A549 (cell line): ENCODE measurements at regions not wholly inside any gene's neighbourhood (a gene's known extent, or its start where the extent isn't known, plus 50 kb on each side); places are given as distances from the start of the nearest gene placed in this dataset.

Source experiments
- ATAC-seq, 2 experiments: fragments of 200-7000 bp in 1 of 2; fragments of >200 bp in 1 of 2; cut with Nextera tagmentation in 1 of 2; cut with Tn5 transposase in 1 of 2; 3 replicates each; pipeline versions ENCODE4 v1.8.0 to v1.9.1; 2018 to 2020; ENCODE audit warnings: mild to moderate bottlenecking in 1 of 2, moderate library complexity in 1 of 2
- CTCF ChIA-PET: fragments of 300-600 bp; sonication (Branson Sonifier 250); formaldehyde crosslinking; extraction: SDS; loops from one replicate; lab custom pipeline; 2021; ENCODE audit warnings: antibody characterized with exemption, inconsistent platforms; lab: Yijun Ruan, JAX
- POLR2A ChIA-PET: fragments of 350-600 bp; formaldehyde crosslinking; extraction: SDS; loops from one replicate; lab custom pipeline; 2021; ENCODE audit warnings: antibody characterized with exemption, inconsistent platforms; lab: Yijun Ruan, JAX
- DNase-seq, 2 experiments: peaks; one replicate each; pipeline versions ENCODE4 v3.0.0 to v3.0.0-alpha.2; 2011 to 2016; ENCODE audit warnings: low read depth in 1 of 2, low spot score in 1 of 2
- FAIRE-seq: peaks from 2 replicates; lab custom pipeline; 2011; peaks lifted over from hg19 to GRCh38; lab: Jason Lieb, UNC
- H3K27ac ChIP-seq, 2 experiments: fragments of >200 bp; sonication (Bioruptor Twin); formaldehyde crosslinking; 3 replicates each; pipeline ENCODE4 v1.5.1; 2016 to 2017
- H3K4me1 ChIP-seq: fragments of >200 bp; sonication (Bioruptor Twin); formaldehyde crosslinking; 3 replicates; pipeline ENCODE4 v1.6.1; 2016
- H3K4me2 ChIP-seq: fragments of >200 bp; sonication (Bioruptor Twin); formaldehyde crosslinking; 3 replicates; pipeline ENCODE4 v1.6.1; 2016
- H3K4me3 ChIP-seq: fragments of >200 bp; sonication (Bioruptor Twin); formaldehyde crosslinking; 3 replicates; pipeline ENCODE4 v1.5.1; 2016
- H3K9me3 ChIP-seq: fragments of >200 bp; sonication (Bioruptor Twin); formaldehyde crosslinking; 3 replicates; pipeline ENCODE4 v1.6.1; 2016
- BHLHE40 ChIP-seq: IDR thresholded peaks from 2 replicates; pipeline ENCODE4 v1.6.1; 2012; ENCODE audit warnings: low read depth, low read length, inconsistent platforms
- CBX8 ChIP-seq: fragments of 200-600 bp; sonication (generic); IDR thresholded peaks from 2 replicates; pipeline ENCODE4 v1.6.1; 2016
- CTCF ChIP-seq: fragments of >200 bp; sonication (Bioruptor Twin); formaldehyde crosslinking; IDR thresholded peaks from 3 replicates; pipeline ENCODE4 v1.5.1; 2016
- E2F6 ChIP-seq: IDR thresholded peaks from 2 replicates; pipeline ENCODE4 v1.6.1; 2012; ENCODE audit warnings: low read depth, borderline replicate concordance
- EHF ChIP-seq: fragments of 250-450 bp; sonication (Bioruptor Pico); IDR thresholded peaks from 2 replicates; pipeline ENCODE4 v1.5.0; 2020; ENCODE audit warnings: mild to moderate bottlenecking
- EHMT2 ChIP-seq: fragments of 200-600 bp; sonication (generic); IDR thresholded peaks from 2 replicates; pipeline ENCODE4 v1.6.1; 2016; ENCODE audit warnings: antibody characterized with exemption, low read depth, mild to moderate bottlenecking, moderate library complexity
- EP300 ChIP-seq, 2 experiments: fragments of >200 bp; sonication (Bioruptor Twin); formaldehyde crosslinking; IDR thresholded peaks; 2 replicates in 1 of 2; 3 replicates in 1 of 2; pipeline ENCODE4 v1.6.1; 2016 to 2017
- HDAC2 ChIP-seq: fragments of 200-600 bp; sonication (generic); IDR thresholded peaks from 2 replicates; pipeline ENCODE4 v1.6.1; 2016
- HES2 ChIP-seq: fragments of >200 bp; sonication (Bioruptor Twin); formaldehyde crosslinking; IDR thresholded peaks from 2 replicates; pipeline ENCODE4 v1.6.1; 2016
- HEYL ChIP-seq: fragments of 250-450 bp; sonication (Bioruptor Pico); IDR thresholded peaks from 2 replicates; pipeline ENCODE4 v1.8.0; 2021; ENCODE audit warnings: mild to moderate bottlenecking, moderate library complexity
- HOXA7 ChIP-seq: fragments of 250-450 bp; sonication (Bioruptor Pico); IDR thresholded peaks from 2 replicates; pipeline ENCODE4 v1.5.0; 2020; ENCODE audit warnings: mild to moderate bottlenecking, moderate library complexity
- HOXB13 ChIP-seq: fragments of 250-450 bp; sonication (Bioruptor Pico); IDR thresholded peaks from 2 replicates; pipeline ENCODE4 v1.5.0; 2020; ENCODE audit warnings: low read depth, mild to moderate bottlenecking, moderate library complexity
- JUNB ChIP-seq: fragments of >200 bp; sonication (Bioruptor Twin); formaldehyde crosslinking; IDR thresholded peaks from 2 replicates; pipeline ENCODE4 v1.6.1; 2016
- NFE2L2 ChIP-seq: fragments of 150-350 bp; conservative IDR thresholded peaks from 2 replicates; pipeline ENCODE4 v1.6.1; 2014; ENCODE audit warnings: low read length
- NPAS2 ChIP-seq: fragments of 250-450 bp; sonication (Bioruptor Pico); IDR thresholded peaks from 2 replicates; pipeline ENCODE4 v1.8.0; 2022; ENCODE audit warnings: mild to moderate bottlenecking, moderate library complexity, borderline replicate concordance
- PHF8 ChIP-seq: fragments of 200-600 bp; sonication (generic); IDR thresholded peaks from 2 replicates; pipeline ENCODE4 v1.6.1; 2016; ENCODE audit warnings: low read depth, mild to moderate bottlenecking, antibody characterized with exemption, moderate library complexity, borderline replicate concordance
- POLR2AphosphoS2 ChIP-seq: conservative IDR thresholded peaks from 2 replicates; pipeline ENCODE4 v1.6.1; 2012; ENCODE audit warnings: low read length, improper control_type of control experiment, inconsistent platforms
- RAD21 ChIP-seq, 2 experiments: fragments of >200 bp in 1 of 2; sonication (Bioruptor Twin) in 1 of 2; formaldehyde crosslinking in 1 of 2; IDR thresholded peaks in 1 of 2; conservative IDR thresholded peaks in 1 of 2; 2 replicates in 1 of 2; 3 replicates in 1 of 2; pipeline ENCODE4 v1.6.1; 2012 to 2018; ENCODE audit warnings: inconsistent platforms in 1 of 2
- RCOR1 ChIP-seq: fragments of 150-350 bp; IDR thresholded peaks from 2 replicates; pipeline ENCODE4 v1.6.1; 2014; ENCODE audit warnings: antibody characterized with exemption, low read length, low read depth
- REST ChIP-seq: fragments of 200-600 bp; sonication (generic); IDR thresholded peaks from 2 replicates; pipeline ENCODE4 v1.6.1; 2016; ENCODE audit warnings: antibody characterized with exemption, mild to moderate bottlenecking, moderate library complexity
- RFX5 ChIP-seq: fragments of 450-650 bp; IDR thresholded peaks from 2 replicates; pipeline ENCODE4 v1.7.1; 2014; ENCODE audit warnings: antibody characterized with exemption, mild to moderate bottlenecking, moderate library complexity
- RNF2 ChIP-seq: fragments of 200-600 bp; sonication (generic); IDR thresholded peaks from 2 replicates; pipeline ENCODE4 v1.6.1; 2016; ENCODE audit warnings: low read depth, mild to moderate bottlenecking, antibody characterized with exemption, moderate library complexity, borderline replicate concordance
- SMC3 ChIP-seq: fragments of >200 bp; sonication (Bioruptor Twin); formaldehyde crosslinking; IDR thresholded peaks from 3 replicates; pipeline ENCODE4 v1.6.1; 2018; ENCODE audit warnings: inconsistent platforms
- ZNF302 ChIP-seq: fragments of 250-450 bp; sonication (Bioruptor Pico); IDR thresholded peaks from 2 replicates; pipeline ENCODE4 v1.9.0; 2021; ENCODE audit warnings: inconsistent platforms, mild to moderate bottlenecking, moderate library complexity
- ZSCAN20 ChIP-seq: fragments of 250-450 bp; sonication (Bioruptor Pico); IDR thresholded peaks from 2 replicates; pipeline ENCODE4 v1.8.0; 2022; ENCODE audit warnings: mild to moderate bottlenecking, moderate library complexity
- WGBS: methylation state at CpG from one replicate; pipeline ENCODE4 v1.1.6; 2017; ENCODE audit errors: missing lambda C conversion rate; 5-methylcytosine and 5-hydroxymethylcytosine counted together
- TF ChIP-seq, protein P1 (sequence below): fragments of 450-650 bp; IDR thresholded peaks from 2 replicates; pipeline ENCODE4 v1.6.1; 2014; ENCODE audit warnings: antibody characterized with exemption
- TF ChIP-seq, protein P2 (sequence below): IDR thresholded peaks from 2 replicates; pipeline ENCODE4 v1.6.1; 2012
- TF ChIP-seq, protein P3 (sequence below): fragments of >200 bp; sonication (Bioruptor Twin); formaldehyde crosslinking; IDR thresholded peaks from 3 replicates; pipeline ENCODE4 v1.6.1; 2016

DNA sequence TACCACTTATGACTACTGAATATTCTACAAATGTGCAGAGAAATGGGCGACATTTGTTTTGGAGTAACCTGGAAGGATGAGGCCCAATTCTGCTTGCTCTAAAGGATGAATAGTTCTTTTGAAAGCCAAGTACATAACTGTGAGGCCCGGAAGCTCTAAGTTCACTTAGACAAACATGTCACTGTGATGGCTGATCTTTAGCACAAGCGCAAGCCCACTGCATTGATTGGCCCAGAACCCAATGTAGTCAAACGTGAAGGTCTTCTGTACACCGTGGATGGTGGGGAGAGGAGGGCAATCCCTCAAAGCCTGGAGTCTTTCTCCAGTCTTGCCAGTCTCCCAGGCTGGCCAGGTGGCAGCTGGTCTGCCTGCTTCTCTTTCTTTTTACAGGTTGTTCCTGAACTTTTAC, 139.6 kb downstream of the RFC3 start:
- ATAC-seq = no peak
- POLR2A ChIA-PET = no interaction called here
- FAIRE-seq = no peak
- WGBS = 79% methylated on average over 5 of the region's 5 CpGs
- TF ChIP-seq BHLHE40 (no peak), NFE2L2 (no peak), EHMT2 (no peak), E2F6 (no peak), RNF2 (no peak), RCOR1 (no peak), CTCF (no peak), HOXA7 (CRISPR knock-in tag) (no peak), ZNF302 (CRISPR knock-in tag) (no peak), NPAS2 (CRISPR knock-in tag) (no peak), CBX8 (no peak), EHF (CRISPR knock-in tag) (no peak), RAD21 (conservative IDR thresholded peaks at IDR 0.05 in 1 of 2, IDR thresholded peaks at IDR 0.05 in 1 of 2) (no peak), HOXB13 (CRISPR knock-in tag) (no peak), HES2 (no peak)
- TF ChIP-seq, protein P1, sequence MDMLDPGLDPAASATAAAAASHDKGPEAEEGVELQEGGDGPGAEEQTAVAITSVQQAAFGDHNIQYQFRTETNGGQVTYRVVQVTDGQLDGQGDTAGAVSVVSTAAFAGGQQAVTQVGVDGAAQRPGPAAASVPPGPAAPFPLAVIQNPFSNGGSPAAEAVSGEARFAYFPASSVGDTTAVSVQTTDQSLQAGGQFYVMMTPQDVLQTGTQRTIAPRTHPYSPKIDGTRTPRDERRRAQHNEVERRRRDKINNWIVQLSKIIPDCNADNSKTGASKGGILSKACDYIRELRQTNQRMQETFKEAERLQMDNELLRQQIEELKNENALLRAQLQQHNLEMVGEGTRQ = no peak
- no peaks in the 10 kb centered on the region for H3K9me3 ChIP-seq
- DNase-seq = no peak
- no peak overlapping the region for H3K4me2 ChIP-seq
- no peak overlapping the region for H3K4me3 ChIP-seq
- H3K27ac ChIP-seq = no peak overlapping the region
- H3K4me1 ChIP-seq = no peaks in the 10 kb centered on the region
- CTCF ChIA-PET = no interaction called here

DNA sequence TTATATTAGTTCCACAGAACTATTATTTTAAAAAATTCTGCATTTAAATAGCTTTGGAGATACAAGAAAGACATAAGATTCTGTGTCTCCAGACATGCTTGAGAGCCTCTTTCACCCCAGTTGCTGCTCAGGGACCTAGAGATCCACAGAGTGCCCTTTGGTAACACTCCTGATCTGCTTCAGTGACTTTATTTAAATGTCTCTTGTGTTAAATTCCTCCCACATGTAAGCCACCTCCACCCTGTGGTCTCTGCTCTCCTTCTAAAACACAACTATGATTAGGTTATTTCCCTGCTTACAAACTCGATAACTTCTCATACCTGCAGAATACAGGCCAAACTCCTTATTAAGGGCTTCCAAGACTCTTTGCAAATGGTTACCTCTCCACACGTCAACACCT, 141.0 kb downstream of the RFC3 start:
- FAIRE-seq (no peak), ATAC-seq (no peak), DNase-seq (no peak)
- H3K4me3 ChIP-seq = no peak overlapping the region
- ChIA-PET POLR2A (no interaction called here), CTCF (no interaction called here)
- no peak for TF ChIP-seq SMC3
- TF ChIP-seq PHF8 = no peak
- no peak for TF ChIP-seq HOXA7 (CRISPR knock-in tag)
- TF ChIP-seq, protein P2, sequence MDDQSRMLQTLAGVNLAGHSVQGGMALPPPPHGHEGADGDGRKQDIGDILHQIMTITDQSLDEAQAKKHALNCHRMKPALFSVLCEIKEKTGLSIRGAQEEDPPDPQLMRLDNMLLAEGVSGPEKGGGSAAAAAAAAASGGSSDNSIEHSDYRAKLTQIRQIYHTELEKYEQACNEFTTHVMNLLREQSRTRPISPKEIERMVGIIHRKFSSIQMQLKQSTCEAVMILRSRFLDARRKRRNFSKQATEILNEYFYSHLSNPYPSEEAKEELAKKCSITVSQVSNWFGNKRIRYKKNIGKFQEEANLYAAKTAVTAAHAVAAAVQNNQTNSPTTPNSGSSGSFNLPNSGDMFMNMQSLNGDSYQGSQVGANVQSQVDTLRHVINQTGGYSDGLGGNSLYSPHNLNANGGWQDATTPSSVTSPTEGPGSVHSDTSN = no peak
- TF ChIP-seq CBX8 = no peak
- no peak for TF ChIP-seq HDAC2
- TF ChIP-seq EHMT2 = no peak
- TF ChIP-seq RNF2 = no peak
- TF ChIP-seq POLR2AphosphoS2 = no peak
- no peak for TF ChIP-seq RFX5
- TF ChIP-seq NFE2L2 = no peak
- no peak for TF ChIP-seq HEYL
- TF ChIP-seq HES2 = no peak
- no peak for TF ChIP-seq REST
- no peak for TF ChIP-seq ZNF302 (CRISPR knock-in tag)
- TF ChIP-seq, protein P3, sequence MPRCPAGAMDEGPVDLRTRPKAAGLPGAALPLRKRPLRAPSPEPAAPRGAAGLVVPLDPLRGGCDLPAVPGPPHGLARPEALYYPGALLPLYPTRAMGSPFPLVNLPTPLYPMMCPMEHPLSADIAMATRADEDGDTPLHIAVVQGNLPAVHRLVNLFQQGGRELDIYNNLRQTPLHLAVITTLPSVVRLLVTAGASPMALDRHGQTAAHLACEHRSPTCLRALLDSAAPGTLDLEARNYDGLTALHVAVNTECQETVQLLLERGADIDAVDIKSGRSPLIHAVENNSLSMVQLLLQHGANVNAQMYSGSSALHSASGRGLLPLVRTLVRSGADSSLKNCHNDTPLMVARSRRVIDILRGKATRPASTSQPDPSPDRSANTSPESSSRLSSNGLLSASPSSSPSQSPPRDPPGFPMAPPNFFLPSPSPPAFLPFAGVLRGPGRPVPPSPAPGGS = no peak
- TF ChIP-seq JUNB = no peak
- no peak for TF ChIP-seq ZSCAN20 (CRISPR knock-in tag)
- TF ChIP-seq EP300 (IDR thresholded peaks at IDR 0.05) = no peak
- WGBS = 62% methylated on average over 2 of the region's 2 CpGs
- no peak overlapping the region for H3K27ac ChIP-seq
- no peaks in the 10 kb centered on the region for H3K4me1 ChIP-seq
- no peak overlapping the region for H3K4me2 ChIP-seq
- H3K9me3 ChIP-seq = no peaks in the 10 kb centered on the region
